PC-3 (cell line): ENCODE measurements at regions not wholly inside any gene's neighbourhood (a gene's known extent, or its start where the extent isn't known, plus 50 kb on each side); places are given as distances from the start of the nearest gene placed in this dataset.
"Not testable (repeated sequence)": the region's sequence is repeated elsewhere in the genome, so short reads cannot be mapped to it uniquely, and the experiment has no call there.

Experiments used
- ATAC-seq: fragments of 200-7000 bp; cut with Tn5 transposase; 2 replicates; pipeline ENCODE4 v1.9.1; 2020; ENCODE audit warnings: mild to moderate bottlenecking, moderate library complexity
- BruUV-seq: library from RNA; stranded (reverse); fragments of 400-500 nt; replicated peaks from 2 replicates; lab custom pipeline; 2021; lab: Mats Ljungman, UMichigan
- CTCF ChIA-PET: fragments of 300-600 bp; sonication (Branson Sonifier 250); formaldehyde crosslinking; loops from one replicate; lab custom pipeline; 2022; ENCODE audit warnings: antibody characterized with exemption; lab: Charles Lee
- POLR2A ChIA-PET: fragments of 300-600 bp; sonication (Branson Sonifier 250); formaldehyde crosslinking; loops from one replicate; lab custom pipeline; 2022; ENCODE audit warnings: antibody characterized with exemption; ENCODE audit not compliant: unreplicated experiment; lab: Charles Lee
- DNase-seq: peaks from one replicate; pipeline ENCODE4 v3.0.0-alpha.2; 2015
- H2AFZ ChIP-seq: fragments of 300-600 bp; sonication (generic); 2 replicates; pipeline ENCODE4 v1.6.0; 2016; ENCODE audit warnings: antibody characterized with exemption, low read length
- H3F3A ChIP-seq: fragments of 300-600 bp; sonication (generic); one replicate; pipeline ENCODE4 v1.6.0; 2017; ENCODE audit warnings: antibody characterized with exemption, low read length, control low read depth, mild to moderate bottlenecking; ENCODE audit not compliant: unreplicated experiment
- H3K27ac ChIP-seq: fragments of 300-600 bp; sonication (generic); 2 replicates; pipeline ENCODE4 v1.5.1; 2016; ENCODE audit warnings: mild to moderate bottlenecking, low read length
- H3K27me3 ChIP-seq: fragments of 300-600 bp; sonication (generic); 2 replicates; pipeline ENCODE4 v1.6.1; 2016; ENCODE audit warnings: low read length, mixed read lengths
- H3K36me3 ChIP-seq: fragments of 300-600 bp; sonication (generic); 2 replicates; pipeline ENCODE4 v1.6.1; 2016; ENCODE audit warnings: low read depth, mixed run types, low read length, mixed read lengths
- H3K4me1 ChIP-seq: fragments of 300-600 bp; sonication (generic); 2 replicates; pipeline ENCODE4 v1.5.1; 2016; ENCODE audit warnings: low read length; ENCODE audit not compliant: insufficient read depth
- H3K4me2 ChIP-seq: fragments of 300-600 bp; sonication (generic); 2 replicates; pipeline ENCODE4 v1.6.0; 2016; ENCODE audit warnings: low read length
- H3K4me3 ChIP-seq: fragments of 300-600 bp; sonication (generic); 2 replicates; pipeline ENCODE4 v1.5.1; 2016; ENCODE audit warnings: mild to moderate bottlenecking, low read length, mixed read lengths
- H3K79me2 ChIP-seq: fragments of 300-600 bp; sonication (generic); 2 replicates; pipeline ENCODE4 v1.6.1; 2017; ENCODE audit warnings: low read length, mixed read lengths
- H3K9ac ChIP-seq: fragments of 300-600 bp; sonication (generic); 2 replicates; pipeline ENCODE4 v1.6.0; 2016; ENCODE audit warnings: mild to moderate bottlenecking, low read length
- H3K9me2 ChIP-seq: fragments of 300-600 bp; sonication (generic); replicated peaks from 2 replicates; pipeline ENCODE4 v1.6.1; 2016; ENCODE audit warnings: mixed run types, low read length, mixed read lengths
- H3K9me3 ChIP-seq: fragments of 300-600 bp; sonication (generic); 2 replicates; pipeline ENCODE4 v1.6.1; 2016; ENCODE audit warnings: low read length, mixed read lengths
- H4K20me1 ChIP-seq: fragments of 300-600 bp; sonication (generic); 2 replicates; pipeline ENCODE4 v1.6.1; 2016; ENCODE audit warnings: low read length, mixed read lengths
- EZH2 ChIP-seq: fragments of 300-600 bp; sonication (generic); IDR thresholded peaks from one replicate; pipeline ENCODE4 v1.6.1; 2017; ENCODE audit warnings: antibody characterized with exemption, mild to moderate bottlenecking, low read length; ENCODE audit not compliant: unreplicated experiment
- EZH2phosphoT487 ChIP-seq: fragments of 300-600 bp; sonication (generic); IDR thresholded peaks from 2 replicates; pipeline ENCODE4 v1.6.1; 2018; ENCODE audit warnings: mild to moderate bottlenecking, antibody characterized with exemption, low read length, borderline replicate concordance
- intact Hi-C: fragments of 100-400 bp; cut with micrococcal nuclease; formaldehyde crosslinking; loops from 2 replicates; pipeline ENCODE4 v1.9.0; 2023
- TF ChIP-seq, protein P1 (sequence below): fragments of 300-600 bp; sonication (generic); conservative IDR thresholded peaks from 2 replicates; pipeline ENCODE4 v1.5.1; 2017; ENCODE audit warnings: antibody characterized with exemption, low read depth, mild to moderate bottlenecking, low read length

DNA sequence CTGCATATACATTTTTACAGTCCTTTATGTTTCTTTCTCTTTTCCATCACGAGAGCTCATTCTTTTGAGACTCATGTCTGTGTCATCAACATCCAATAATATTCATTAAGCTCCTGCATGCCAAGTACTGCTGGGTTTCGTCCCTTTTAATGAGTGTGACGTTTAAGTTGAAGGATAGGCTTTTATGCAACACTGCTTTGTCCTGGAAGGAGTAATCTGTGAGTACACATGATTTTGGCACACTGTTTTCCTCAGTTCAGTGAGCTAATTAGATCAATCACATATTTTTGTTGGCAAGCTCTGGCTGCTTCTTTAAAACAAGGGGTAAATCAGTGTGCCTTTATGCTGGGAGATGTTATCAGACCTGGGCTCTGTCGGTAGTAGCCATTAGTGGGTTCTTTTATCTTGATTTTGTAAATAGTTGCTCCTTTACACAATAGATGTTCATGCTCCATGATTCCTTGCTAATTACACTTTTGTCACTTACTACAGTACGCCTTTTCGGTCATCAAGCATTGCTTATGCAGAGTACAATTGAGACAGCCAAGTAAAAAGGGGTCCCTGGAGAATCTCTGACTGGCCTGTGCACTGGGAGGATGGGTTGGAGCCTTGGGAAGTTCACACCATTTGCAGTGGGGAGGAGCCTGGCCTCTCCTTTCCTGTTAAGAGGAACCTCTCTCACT, 132.6 kb downstream of the FHIP1A start:
- CTCF ChIA-PET = interaction anchor here (0.6 to 1.4 kb wide), 3 partner anchors 133 to 237 kb away, joined by 3 to 4 read pairs (median 3); partner anchors contain the start of gene FHIP1A
- peak overlapping the region; percentile 100 for H3K27ac ChIP-seq
- TF ChIP-seq EZH2 (no peak), EZH2phosphoT487 (no peak)
- H3K36me3 ChIP-seq = peaks cover 3% of the 10 kb centered on the region; the same call in 1 of the 2 replicates
- no peaks in the 10 kb centered on the region for H3K9me3 ChIP-seq
- H3K4me2 ChIP-seq = peak overlapping the region; percentile 89
- H3F3A ChIP-seq = peaks cover 5% of the 10 kb centered on the region
- no peaks in the 10 kb centered on the region for H3K27me3 ChIP-seq
- H3K9me2 ChIP-seq = no peaks in the 10 kb centered on the region
- BruUV-seq = no TSS peak
- no peak overlapping the region for H2AFZ ChIP-seq
- peak overlapping the region; percentile 56 for H3K4me3 ChIP-seq
- no peaks in the 10 kb centered on the region for H4K20me1 ChIP-seq
- H3K79me2 ChIP-seq = peaks cover 8% of the 10 kb centered on the region; the same call in 1 of the 2 replicates
- peak; percentile 69 for ATAC-seq
- peak; percentile 82 for DNase-seq
- POLR2A ChIA-PET = no interaction called here
- peaks cover 37% of the 10 kb centered on the region for H3K4me1 ChIP-seq
- peak overlapping the region; percentile 90 for H3K9ac ChIP-seq
- intact Hi-C loops = loop anchor here (5.0 kb wide), 1 partner anchor 134 kb away; the partner anchor contains the start of gene FHIP1A

DNA sequence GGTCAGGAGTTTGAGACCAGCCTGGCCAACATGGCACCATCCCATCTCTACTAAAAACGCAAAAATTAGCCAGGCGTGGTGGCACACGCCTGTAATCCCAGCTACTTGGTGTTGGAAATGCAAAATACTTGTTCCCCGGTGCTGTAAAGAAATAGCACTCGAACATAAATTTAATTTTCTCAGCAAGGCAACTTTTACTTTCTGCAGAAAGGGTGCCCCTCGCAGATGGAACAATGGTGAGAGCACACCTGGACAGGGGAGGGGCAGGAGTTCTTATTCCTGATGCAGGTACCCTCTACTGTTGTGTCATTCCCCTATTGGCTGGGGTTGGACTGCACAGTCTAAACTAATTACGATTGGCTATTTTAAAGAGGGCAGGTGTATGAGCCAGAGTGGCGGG, 139.7 kb downstream of the FHIP1A start:
- Histone ChIP-seq H3K9me3 (0 out of 2 replicates have a peak, but pooled peaks cover 8% of the 10 kb centered on the region), H3K9me2 (no peaks in the 10 kb centered on the region), H3K4me2 (no peak overlapping the region), H2AFZ (no peak overlapping the region), H3K27ac (no peak overlapping the region), H3K9ac (no peak overlapping the region), H3K4me1 (no peaks in the 10 kb centered on the region), H3K36me3 (peaks cover 21% of the 10 kb centered on the region; the same call in 1 of the 2 replicates), H3F3A (no peaks in the 10 kb centered on the region), H3K27me3 (no peaks in the 10 kb centered on the region), H3K4me3 (no peak overlapping the region), H3K79me2 (no peaks in the 10 kb centered on the region), H4K20me1 (no peaks in the 10 kb centered on the region)
- DNase-seq = no peak
- ChIA-PET POLR2A (no interaction called here), CTCF (no interaction called here)
- ATAC-seq = no peak
- TF ChIP-seq, protein P1, sequence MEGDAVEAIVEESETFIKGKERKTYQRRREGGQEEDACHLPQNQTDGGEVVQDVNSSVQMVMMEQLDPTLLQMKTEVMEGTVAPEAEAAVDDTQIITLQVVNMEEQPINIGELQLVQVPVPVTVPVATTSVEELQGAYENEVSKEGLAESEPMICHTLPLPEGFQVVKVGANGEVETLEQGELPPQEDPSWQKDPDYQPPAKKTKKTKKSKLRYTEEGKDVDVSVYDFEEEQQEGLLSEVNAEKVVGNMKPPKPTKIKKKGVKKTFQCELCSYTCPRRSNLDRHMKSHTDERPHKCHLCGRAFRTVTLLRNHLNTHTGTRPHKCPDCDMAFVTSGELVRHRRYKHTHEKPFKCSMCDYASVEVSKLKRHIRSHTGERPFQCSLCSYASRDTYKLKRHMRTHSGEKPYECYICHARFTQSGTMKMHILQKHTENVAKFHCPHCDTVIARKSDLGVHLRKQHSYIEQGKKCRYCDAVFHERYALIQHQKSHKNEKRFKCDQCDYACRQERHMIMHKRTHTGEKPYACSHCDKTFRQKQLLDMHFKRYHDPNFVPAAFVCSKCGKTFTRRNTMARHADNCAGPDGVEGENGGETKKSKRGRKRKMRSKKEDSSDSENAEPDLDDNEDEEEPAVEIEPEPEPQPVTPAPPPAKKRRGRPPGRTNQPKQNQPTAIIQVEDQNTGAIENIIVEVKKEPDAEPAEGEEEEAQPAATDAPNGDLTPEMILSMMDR = no peak
- TF ChIP-seq EZH2 (no peak), EZH2phosphoT487 (no peak)
- BruUV-seq = no TSS peak
- intact Hi-C loops = no loop called here

DNA sequence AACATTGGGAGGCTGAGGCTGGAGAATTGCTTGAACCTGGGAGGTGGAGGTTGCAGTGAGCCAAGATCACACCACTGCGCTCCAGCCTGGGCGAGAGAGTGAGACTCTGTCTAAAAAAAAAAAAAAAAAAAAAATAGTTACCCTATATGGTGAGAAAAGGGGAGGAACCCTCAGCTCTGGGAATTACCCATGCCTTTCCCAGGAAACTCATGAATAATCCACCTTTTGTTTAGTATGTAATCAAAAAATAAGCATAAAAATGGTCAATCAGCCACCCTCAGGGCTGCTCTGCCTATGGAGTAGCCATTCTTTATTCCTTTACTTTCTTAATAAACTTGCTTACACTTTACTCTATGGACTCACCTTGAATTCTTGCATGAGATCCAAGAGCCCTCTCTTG, 140.4 kb downstream of the FHIP1A start:
- H3K9me3 ChIP-seq, POLR2A ChIA-PET, ATAC-seq, H3K9me2 ChIP-seq, H3K9ac ChIP-seq, DNase-seq, H2AFZ ChIP-seq, H3K79me2 ChIP-seq, BruUV-seq, H3K27me3 ChIP-seq, CTCF ChIA-PET, H3K4me3 ChIP-seq, intact Hi-C loops, H3K4me1 ChIP-seq, H3K4me2 ChIP-seq, H4K20me1 ChIP-seq, H3K27ac ChIP-seq, H3F3A ChIP-seq: not testable (repeated sequence)
- H3K36me3 ChIP-seq = peaks cover 21% of the 10 kb centered on the region; the same call in 1 of the 2 replicates
